MCF 10A (cell line): ENCODE measurements at regions not wholly inside any gene's neighbourhood (a gene's known extent, or its start where the extent isn't known, plus 50 kb on each side); places are given as distances from the start of the nearest gene placed in this dataset.

Source experiments
- BruUV-seq: library from RNA; stranded (reverse); fragments of 400-500 nt; replicated peaks from 2 replicates; lab custom pipeline; 2021; lab: Mats Ljungman, UMichigan
- CTCF ChIA-PET: fragments of 300-600 bp; sonication (Branson Sonifier 250); formaldehyde crosslinking; extraction: SDS; loops from one replicate; lab custom pipeline; 2021; ENCODE audit warnings: antibody characterized with exemption, inconsistent platforms; lab: Yijun Ruan, JAX
- POLR2A ChIA-PET: fragments of 300-600, 350-650 bp; sonication (Branson Sonifier 250); formaldehyde crosslinking; extraction: SDS; loops from one replicate; lab custom pipeline; 2020; ENCODE audit warnings: antibody characterized with exemption, inconsistent platforms; lab: Yijun Ruan, JAX
- DNase-seq: peaks from one replicate; pipeline ENCODE4 v3.0.0-alpha.2; 2018; ENCODE audit not compliant: unreplicated experiment
- H3K27ac Mint-ChIP-seq: one replicate; pipeline ENCODE4 v1.8.0; 2022; ENCODE audit warnings: mild to moderate bottlenecking, low read depth, mixed read lengths; ENCODE audit not compliant: unreplicated experiment
- H3K27me3 Mint-ChIP-seq: one replicate; pipeline ENCODE4 v1.8.0; 2022; ENCODE audit warnings: mixed read lengths; ENCODE audit not compliant: insufficient read depth, unreplicated experiment
- H3K36me3 Mint-ChIP-seq: one replicate; pipeline ENCODE4 v1.8.0; 2022; ENCODE audit warnings: mild to moderate bottlenecking, moderate library complexity, mixed read lengths; ENCODE audit not compliant: insufficient read depth, unreplicated experiment
- H3K4me1 Mint-ChIP-seq: one replicate; pipeline ENCODE4 v1.8.0; 2022; ENCODE audit warnings: mixed read lengths; ENCODE audit not compliant: insufficient read depth, unreplicated experiment
- H3K4me3 Mint-ChIP-seq: one replicate; pipeline ENCODE4 v1.8.0; 2022; ENCODE audit warnings: mild to moderate bottlenecking, moderate library complexity, mixed read lengths; ENCODE audit not compliant: unreplicated experiment
- H3K9me3 Mint-ChIP-seq: one replicate; pipeline ENCODE4 v1.8.0; 2022; ENCODE audit warnings: mixed read lengths; ENCODE audit not compliant: unreplicated experiment
- intact Hi-C: fragments of 100-400 bp; cut with micrococcal nuclease; formaldehyde crosslinking; loops from 2 replicates; pipeline ENCODE4 v1.14.1; 2022
- TF ChIP-seq, protein P1 (sequence below): fragments of 200-600 bp; IDR thresholded peaks from one replicate; pipeline ENCODE4 v1.8.0; 2022; ENCODE audit warnings: antibody characterized with exemption, mild to moderate bottlenecking; ENCODE audit not compliant: unreplicated experiment

DNA sequence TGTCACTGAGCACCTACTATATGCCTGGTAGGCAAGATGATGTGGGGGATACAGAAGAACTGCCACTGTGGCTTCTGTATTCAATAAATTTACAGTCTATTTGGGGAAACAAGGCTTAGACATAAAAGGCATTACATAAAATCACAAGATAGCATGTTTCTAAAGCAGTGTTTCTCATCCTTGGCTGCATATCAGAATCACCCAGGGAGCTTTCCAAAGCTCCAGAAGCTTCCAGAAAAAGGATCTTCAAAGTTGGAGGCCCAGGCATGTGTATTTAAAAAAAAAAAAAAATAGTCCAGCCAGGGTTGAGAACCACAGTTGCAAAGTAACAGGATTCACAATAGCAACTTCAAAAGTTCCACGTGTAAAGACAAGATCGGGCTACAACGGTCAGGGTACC is 112.4 kb upstream of the SPACA1 start:
- H3K4me1 Mint-ChIP-seq = peaks cover under 1% of the 10 kb centered on the region
- TF ChIP-seq, protein P1, sequence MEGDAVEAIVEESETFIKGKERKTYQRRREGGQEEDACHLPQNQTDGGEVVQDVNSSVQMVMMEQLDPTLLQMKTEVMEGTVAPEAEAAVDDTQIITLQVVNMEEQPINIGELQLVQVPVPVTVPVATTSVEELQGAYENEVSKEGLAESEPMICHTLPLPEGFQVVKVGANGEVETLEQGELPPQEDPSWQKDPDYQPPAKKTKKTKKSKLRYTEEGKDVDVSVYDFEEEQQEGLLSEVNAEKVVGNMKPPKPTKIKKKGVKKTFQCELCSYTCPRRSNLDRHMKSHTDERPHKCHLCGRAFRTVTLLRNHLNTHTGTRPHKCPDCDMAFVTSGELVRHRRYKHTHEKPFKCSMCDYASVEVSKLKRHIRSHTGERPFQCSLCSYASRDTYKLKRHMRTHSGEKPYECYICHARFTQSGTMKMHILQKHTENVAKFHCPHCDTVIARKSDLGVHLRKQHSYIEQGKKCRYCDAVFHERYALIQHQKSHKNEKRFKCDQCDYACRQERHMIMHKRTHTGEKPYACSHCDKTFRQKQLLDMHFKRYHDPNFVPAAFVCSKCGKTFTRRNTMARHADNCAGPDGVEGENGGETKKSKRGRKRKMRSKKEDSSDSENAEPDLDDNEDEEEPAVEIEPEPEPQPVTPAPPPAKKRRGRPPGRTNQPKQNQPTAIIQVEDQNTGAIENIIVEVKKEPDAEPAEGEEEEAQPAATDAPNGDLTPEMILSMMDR = no peak

DNA sequence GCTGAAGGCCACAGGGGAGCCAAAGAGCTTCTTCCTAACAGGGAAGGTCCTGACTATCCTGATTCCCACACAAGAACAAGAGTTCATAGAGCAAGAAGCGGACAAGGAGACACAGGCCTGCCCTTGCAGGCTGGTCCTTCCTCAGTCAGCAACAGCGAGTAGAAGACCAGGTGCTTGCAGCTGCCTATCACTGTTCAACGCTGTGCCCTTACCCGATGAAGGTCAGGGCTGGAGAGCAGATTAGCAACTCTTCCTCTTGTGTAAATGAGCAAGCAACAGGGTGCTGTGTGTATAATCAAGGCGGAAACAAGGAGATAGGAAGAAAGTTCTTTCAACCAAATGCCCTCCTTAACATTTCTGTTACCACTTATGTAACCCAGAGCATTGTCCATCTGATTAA is 115.3 kb upstream of the SPACA1 start:
- H3K4me3 Mint-ChIP-seq = no peak overlapping the region
- H3K4me1 Mint-ChIP-seq = peaks cover 9% of the 10 kb centered on the region
- DNase-seq = no peak
- BruUV-seq = no TSS peak
- H3K9me3 Mint-ChIP-seq = no peaks in the 10 kb centered on the region
- ChIA-PET POLR2A (no interaction called here), CTCF (interaction anchor here (0.7 to 6.8 kb wide), 6 partner anchors 10 to 562 kb away, joined by 3 to 83 read pairs (median 4); no protein-coding TSS in a partner anchor)
- intact Hi-C loops = loop anchor here (5.0 kb wide), 1 partner anchor 490 kb away; no protein-coding TSS in a partner anchor
- H3K36me3 Mint-ChIP-seq = no peaks in the 10 kb centered on the region
- H3K27ac Mint-ChIP-seq = no peak overlapping the region
- H3K27me3 Mint-ChIP-seq = no peaks in the 10 kb centered on the region
- TF ChIP-seq, protein P1 = no peak

More for the DNA sequence above, 112.4 kb upstream of the SPACA1 start:
- BruUV-seq = no TSS peak
- no peaks in the 10 kb centered on the region for H3K27me3 Mint-ChIP-seq
- no peaks in the 10 kb centered on the region for H3K36me3 Mint-ChIP-seq
- H3K27ac Mint-ChIP-seq = no peak overlapping the region
- no peak for DNase-seq
- H3K4me3 Mint-ChIP-seq = no peak overlapping the region
- CTCF ChIA-PET = interaction anchor here (0.6 to 6.8 kb wide), 4 partner anchors 8 to 936 kb away, joined by 3 to 83 read pairs (median 7); no protein-coding TSS in a partner anchor
- POLR2A ChIA-PET = no interaction called here
- intact Hi-C loops = no loop called here
- H3K9me3 Mint-ChIP-seq = no peaks in the 10 kb centered on the region

DNA sequence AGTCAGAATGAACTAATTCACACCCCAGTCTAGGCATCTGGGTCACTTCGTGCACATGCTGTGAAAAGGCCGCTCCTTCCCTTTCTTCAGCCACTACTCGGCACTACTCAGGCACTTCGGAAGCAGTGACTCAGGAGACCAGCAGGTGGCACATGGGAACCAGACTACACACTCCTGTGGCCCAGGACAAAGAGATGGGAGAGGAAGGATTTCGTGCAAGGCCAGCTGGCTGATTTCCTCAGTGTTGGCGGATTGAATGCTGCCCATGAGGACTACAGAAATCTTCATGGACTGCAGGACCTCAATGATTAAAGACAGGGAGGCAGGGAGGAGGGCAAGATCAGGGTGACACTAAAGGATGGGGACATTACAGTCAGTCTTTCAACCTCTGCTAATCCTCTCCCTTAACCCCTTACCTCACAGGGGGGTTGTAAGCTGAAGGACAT is 117.8 kb upstream of the SPACA1 start:
- intact Hi-C loops = loop anchor here (1.0 to 5.0 kb wide), 8 partner anchors 98 to 989 kb away; no protein-coding TSS in a partner anchor
- TF ChIP-seq, protein P1 = peak; percentile 70
- ChIA-PET CTCF (interaction anchor here (0.5 to 6.8 kb wide), 35 partner anchors 9 to 1029 kb away, joined by 3 to 124 read pairs (median 4); no protein-coding TSS in a partner anchor), POLR2A (interaction anchor here (1.5 kb wide), 1 partner anchor 563 kb away, joined by 4 read pairs; no protein-coding TSS in a partner anchor)
- H3K9me3 Mint-ChIP-seq = no peaks in the 10 kb centered on the region
- H3K27ac Mint-ChIP-seq = peak overlapping the region; percentile 52
- H3K36me3 Mint-ChIP-seq = no peaks in the 10 kb centered on the region
- BruUV-seq = no TSS peak
- peaks cover 9% of the 10 kb centered on the region for H3K4me1 Mint-ChIP-seq
- peak; percentile 87 for DNase-seq
- no peak overlapping the region for H3K4me3 Mint-ChIP-seq
- no peaks in the 10 kb centered on the region for H3K27me3 Mint-ChIP-seq

DNA sequence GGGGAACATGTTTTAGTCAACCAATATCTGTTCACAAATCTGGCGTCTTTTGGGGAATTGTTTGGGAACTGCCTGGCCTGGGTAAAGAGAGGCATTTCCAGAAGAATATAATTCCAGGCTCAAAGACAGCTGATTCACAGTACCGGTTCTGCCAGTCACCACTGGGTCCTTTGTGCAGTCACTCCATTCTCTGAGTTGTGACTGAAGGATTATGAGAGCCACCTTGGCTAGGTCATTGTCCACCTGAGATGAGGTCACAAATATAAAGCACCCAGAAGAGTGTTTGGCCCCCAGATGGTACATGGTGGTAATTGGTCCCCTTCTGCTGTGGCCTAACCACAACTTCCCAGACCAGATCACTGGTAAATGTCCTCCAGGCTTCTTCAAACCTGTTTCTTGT is 121.0 kb upstream of the SPACA1 start:
- ChIA-PET CTCF (interaction anchor here (1.1 to 6.8 kb wide), 4 partner anchors 18 to 855 kb away, joined by 5 to 124 read pairs (median 12); no protein-coding TSS in a partner anchor), POLR2A (no interaction called here)
- H3K36me3 Mint-ChIP-seq = no peaks in the 10 kb centered on the region
- DNase-seq = no peak
- no peaks in the 10 kb centered on the region for H3K9me3 Mint-ChIP-seq
- BruUV-seq = no TSS peak
- H3K27me3 Mint-ChIP-seq = peaks cover 19% of the 10 kb centered on the region
- intact Hi-C loops = loop anchor here (5.0 kb wide), 2 partner anchors 94 to 859 kb away; no protein-coding TSS in a partner anchor
- no peak overlapping the region for H3K27ac Mint-ChIP-seq
- peaks cover 9% of the 10 kb centered on the region for H3K4me1 Mint-ChIP-seq
- H3K4me3 Mint-ChIP-seq = no peak overlapping the region
- TF ChIP-seq, protein P1 = no peak
